ENCODE measurements at regions not wholly inside any gene's neighbourhood (a gene's known extent, or its start where the extent isn't known, plus 50 kb on each side); places are given as distances from the start of the nearest gene placed in this dataset.

DNA sequence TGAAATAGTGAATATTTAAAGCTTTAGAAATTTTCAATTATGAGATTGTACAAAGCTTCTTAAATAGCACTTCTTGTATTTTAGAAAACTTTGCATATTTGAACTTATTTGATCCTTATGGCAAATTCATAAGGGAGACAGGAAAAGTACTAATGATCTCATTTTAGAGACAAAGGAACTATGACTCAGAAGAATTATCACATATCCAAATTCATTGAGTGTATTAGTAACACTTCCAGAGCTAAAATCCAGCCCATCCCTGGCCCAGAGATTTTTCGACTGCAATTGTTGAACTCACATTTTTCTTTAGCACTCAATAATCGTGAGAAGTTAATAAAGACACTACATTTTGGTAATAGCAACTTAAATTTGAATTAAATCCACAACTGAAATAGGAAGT, 704.3 kb downstream of the EPM2A start:
- Histone ChIP-seq H3K4me3 (no peak overlapping the region), H3K9ac (ENCODE audit: insufficient read length) (no peak overlapping the region), H3K36me3 (ENCODE audit: insufficient read depth, low read length) (no peaks in the 10 kb centered on the region), H3K9me3 (ENCODE audit: low read depth, low read length) (no peaks in the 10 kb centered on the region), H3K27ac (no peak overlapping the region)
- TF ChIP-seq POLR2AphosphoS5 (IDR thresholded peaks at IDR 0.05; ENCODE audit: borderline replicate concordance, low read depth, low read length), result no peak
- TF ChIP-seq FOXP2 (optimal IDR thresholded peaks at IDR 0.05; ENCODE audit: control extremely low read depth, extremely low read length, insufficient read depth), result no peak
- no peak for TF ChIP-seq EZH2 (IDR thresholded peaks at IDR 0.05)
- no peak for DNase-seq (ENCODE audit: low read depth, low spot score)

DNA sequence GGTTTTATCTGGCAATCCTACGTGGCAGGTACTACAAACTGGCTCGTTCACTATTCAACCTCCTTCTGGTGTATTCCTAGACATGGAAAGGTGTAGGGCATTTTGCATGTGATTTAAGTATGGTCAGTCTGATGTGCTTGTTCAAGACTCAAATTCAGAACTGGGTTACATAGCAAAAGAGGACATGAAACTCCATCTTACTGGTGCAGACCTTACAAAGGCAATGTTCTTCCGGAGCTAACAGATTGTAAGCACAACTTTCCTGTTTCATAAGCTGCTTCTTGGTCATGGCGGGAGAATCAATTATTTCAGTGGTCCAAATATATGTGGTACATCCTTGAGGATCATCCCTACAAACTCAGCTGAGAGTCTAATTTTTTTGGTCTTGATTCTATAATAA, 703.4 kb downstream of the EPM2A start:
- no peaks in the 10 kb centered on the region for H3K9me3 ChIP-seq (ENCODE audit: low read depth, low read length)
- no peak overlapping the region for H3K4me3 ChIP-seq
- no peaks in the 10 kb centered on the region for H3K36me3 ChIP-seq (ENCODE audit: insufficient read depth, low read length)
- H3K9ac ChIP-seq (ENCODE audit: insufficient read length), result no peak overlapping the region
- no peak for DNase-seq (ENCODE audit: low read depth, low spot score)
- no peak overlapping the region for H3K27ac ChIP-seq
- no peak for TF ChIP-seq EZH2 (IDR thresholded peaks at IDR 0.05)
- no peak for TF ChIP-seq FOXP2 (optimal IDR thresholded peaks at IDR 0.05; ENCODE audit: control extremely low read depth, extremely low read length, insufficient read depth)
- TF ChIP-seq POLR2AphosphoS5 (IDR thresholded peaks at IDR 0.05; ENCODE audit: borderline replicate concordance, low read depth, low read length), result no peak

DNA sequence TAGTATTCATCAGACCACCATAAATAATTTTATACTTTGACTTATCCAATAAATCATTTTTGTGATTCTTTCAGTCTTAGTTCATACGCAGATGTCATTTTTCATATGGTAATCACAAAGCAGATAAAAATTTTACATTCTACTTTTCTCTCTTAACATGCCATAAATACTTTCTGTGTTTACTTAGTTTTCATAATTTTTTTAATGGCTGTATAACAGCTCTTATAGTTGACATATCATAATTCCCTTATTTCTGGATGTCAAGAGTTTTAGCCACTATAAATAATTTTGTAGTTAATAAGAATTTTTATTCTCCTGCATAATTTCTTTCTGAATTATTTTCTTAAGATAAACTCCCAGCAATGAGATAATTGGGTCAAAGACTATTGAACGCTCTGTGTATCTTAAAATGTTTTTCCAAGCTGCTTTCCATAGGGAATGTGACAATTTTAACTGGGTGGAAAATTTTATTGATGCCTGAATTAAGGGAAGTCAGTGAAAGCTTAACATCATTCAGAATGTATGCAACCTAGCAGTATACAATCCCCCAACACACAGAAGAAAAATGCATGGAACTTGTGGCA, 702.7 kb downstream of the EPM2A start:
- Histone ChIP-seq H3K9ac (ENCODE audit: insufficient read length) (no peak overlapping the region), H3K9me3 (ENCODE audit: low read depth, low read length) (no peaks in the 10 kb centered on the region), H3K36me3 (ENCODE audit: insufficient read depth, low read length) (no peaks in the 10 kb centered on the region), H3K4me3 (no peak overlapping the region), H3K27ac (no peak overlapping the region)
- TF ChIP-seq EZH2 (IDR thresholded peaks at IDR 0.05) (no peak), FOXP2 (optimal IDR thresholded peaks at IDR 0.05; ENCODE audit: control extremely low read depth, extremely low read length, insufficient read depth) (no peak), POLR2AphosphoS5 (IDR thresholded peaks at IDR 0.05; ENCODE audit: borderline replicate concordance, low read depth, low read length) (no peak)
- no peak for DNase-seq (ENCODE audit: low read depth, low spot score)

DNA sequence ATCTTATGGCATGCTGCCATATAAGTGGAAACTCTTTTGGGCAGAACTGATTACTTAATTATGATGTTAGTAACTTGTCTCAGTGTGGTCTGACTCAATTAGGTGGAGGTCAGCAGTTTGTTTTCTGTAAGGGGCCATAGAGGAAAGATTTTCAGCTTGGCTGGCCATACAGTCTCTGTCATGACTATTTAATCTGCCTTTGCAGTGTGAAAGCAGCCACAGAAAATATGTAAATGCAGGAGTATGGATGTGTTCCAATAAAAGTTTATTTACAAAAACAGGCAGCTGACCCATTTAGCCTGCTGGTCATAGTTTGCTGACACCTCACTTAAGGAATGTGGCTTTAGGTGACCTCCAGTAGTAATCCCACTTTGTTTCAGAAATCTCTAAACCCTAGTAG, 700.7 kb downstream of the EPM2A start:
- no peaks in the 10 kb centered on the region for H3K36me3 ChIP-seq (ENCODE audit: insufficient read depth, low read length)
- DNase-seq (ENCODE audit: low read depth, low spot score), result no peak
- no peak for TF ChIP-seq POLR2AphosphoS5 (IDR thresholded peaks at IDR 0.05; ENCODE audit: borderline replicate concordance, low read depth, low read length)
- no peak for TF ChIP-seq EZH2 (IDR thresholded peaks at IDR 0.05)
- no peak for TF ChIP-seq FOXP2 (optimal IDR thresholded peaks at IDR 0.05; ENCODE audit: control extremely low read depth, extremely low read length, insufficient read depth)
- H3K9me3 ChIP-seq (ENCODE audit: low read depth, low read length), result no peaks in the 10 kb centered on the region
- no peak overlapping the region for H3K4me3 ChIP-seq
- no peak overlapping the region for H3K27ac ChIP-seq
- H3K9ac ChIP-seq (ENCODE audit: insufficient read length), result no peak overlapping the region

DNA sequence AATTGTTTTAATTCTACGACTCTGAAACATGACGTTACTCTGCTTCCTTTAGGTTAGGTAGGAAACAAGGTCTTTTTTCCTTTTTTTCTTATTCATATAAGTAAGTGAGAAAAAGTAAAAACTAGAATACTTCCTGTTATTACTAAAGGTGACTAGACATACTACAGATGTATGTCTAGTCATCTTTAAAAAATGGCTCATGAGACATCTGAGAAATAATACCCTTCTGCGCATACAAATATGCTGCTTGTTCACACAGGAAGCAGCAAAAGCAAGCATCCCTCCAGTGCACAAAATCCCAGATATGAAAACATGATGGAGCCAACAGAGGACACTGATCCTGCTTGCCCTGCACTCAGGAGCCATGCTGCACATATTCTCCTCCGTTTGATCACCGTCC, 699.1 kb downstream of the EPM2A start:
- TF ChIP-seq EZH2 (IDR thresholded peaks at IDR 0.05) (no peak), POLR2AphosphoS5 (IDR thresholded peaks at IDR 0.05; ENCODE audit: borderline replicate concordance, low read depth, low read length) (no peak), FOXP2 (optimal IDR thresholded peaks at IDR 0.05; ENCODE audit: control extremely low read depth, extremely low read length, insufficient read depth) (no peak)
- DNase-seq (ENCODE audit: low read depth, low spot score), result no peak
- Histone ChIP-seq H3K9ac (ENCODE audit: insufficient read length) (no peak overlapping the region), H3K27ac (no peak overlapping the region), H3K9me3 (ENCODE audit: low read depth, low read length) (no peaks in the 10 kb centered on the region), H3K36me3 (ENCODE audit: insufficient read depth, low read length) (no peaks in the 10 kb centered on the region), H3K4me3 (no peak overlapping the region)

DNA sequence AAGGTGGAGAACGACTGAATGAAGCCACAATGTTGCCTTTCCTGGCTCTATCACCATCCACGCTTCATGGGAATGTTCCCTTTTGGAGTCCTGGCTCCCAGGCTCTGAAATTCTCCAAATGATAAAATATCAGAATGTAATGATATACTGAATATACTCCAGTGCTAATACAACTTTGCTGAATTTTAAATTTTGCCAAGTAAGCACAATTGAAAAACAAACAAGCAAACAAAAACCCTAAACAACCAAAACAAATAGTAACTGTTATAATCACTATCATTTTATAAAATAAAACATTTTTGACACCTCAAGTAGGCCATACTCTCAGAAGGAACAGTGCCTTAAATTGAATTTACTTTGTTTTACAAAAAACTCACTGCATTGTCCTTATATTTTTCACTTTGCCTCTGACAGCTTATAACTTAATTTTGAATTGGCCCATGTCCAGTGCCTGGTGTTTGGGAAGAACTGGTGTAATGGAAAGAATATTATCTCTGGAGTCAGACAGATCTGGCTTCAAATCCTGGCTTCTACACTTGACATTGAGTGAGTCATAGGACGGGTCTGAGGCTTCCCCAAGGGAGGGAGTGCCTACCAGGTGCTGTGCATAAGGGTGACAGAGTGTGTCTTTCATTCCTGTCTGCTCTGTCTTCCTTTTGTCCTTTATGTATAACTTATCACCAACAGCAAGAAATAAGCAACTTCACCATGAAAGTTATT, 698.3 kb downstream of the EPM2A start:
- H3K9me3 ChIP-seq (ENCODE audit: low read depth, low read length), result no peaks in the 10 kb centered on the region
- no peak overlapping the region for H3K27ac ChIP-seq
- no peak overlapping the region for H3K4me3 ChIP-seq
- H3K9ac ChIP-seq (ENCODE audit: insufficient read length), result no peak overlapping the region
- no peak for TF ChIP-seq POLR2AphosphoS5 (IDR thresholded peaks at IDR 0.05; ENCODE audit: borderline replicate concordance, low read depth, low read length)
- no peak for TF ChIP-seq EZH2 (IDR thresholded peaks at IDR 0.05)
- no peak for TF ChIP-seq FOXP2 (optimal IDR thresholded peaks at IDR 0.05; ENCODE audit: control extremely low read depth, extremely low read length, insufficient read depth)
- H3K36me3 ChIP-seq (ENCODE audit: insufficient read depth, low read length), result no peaks in the 10 kb centered on the region
- DNase-seq (ENCODE audit: low read depth, low spot score), result no peak

DNA sequence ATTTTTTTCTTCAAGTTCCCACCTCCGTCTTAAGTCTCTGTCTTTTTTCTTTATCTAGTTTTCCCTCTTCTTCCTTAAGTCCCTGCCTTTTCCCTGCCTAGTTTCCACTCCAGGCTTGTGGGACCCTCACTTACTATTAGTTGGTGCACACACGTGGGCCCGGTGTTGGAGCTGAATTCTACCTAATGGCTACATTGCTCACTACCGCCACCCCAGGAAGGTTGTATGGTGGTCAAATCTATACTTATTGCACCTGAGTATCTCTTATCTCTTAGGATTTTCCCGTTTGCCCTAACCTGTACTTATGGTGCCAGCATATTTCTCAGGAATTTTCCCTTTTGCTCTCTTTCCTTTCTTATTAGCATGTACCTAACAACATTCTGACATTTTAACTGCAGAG, 692.8 kb downstream of the EPM2A start:
- DNase-seq (ENCODE audit: low read depth, low spot score), result no peak

DNA sequence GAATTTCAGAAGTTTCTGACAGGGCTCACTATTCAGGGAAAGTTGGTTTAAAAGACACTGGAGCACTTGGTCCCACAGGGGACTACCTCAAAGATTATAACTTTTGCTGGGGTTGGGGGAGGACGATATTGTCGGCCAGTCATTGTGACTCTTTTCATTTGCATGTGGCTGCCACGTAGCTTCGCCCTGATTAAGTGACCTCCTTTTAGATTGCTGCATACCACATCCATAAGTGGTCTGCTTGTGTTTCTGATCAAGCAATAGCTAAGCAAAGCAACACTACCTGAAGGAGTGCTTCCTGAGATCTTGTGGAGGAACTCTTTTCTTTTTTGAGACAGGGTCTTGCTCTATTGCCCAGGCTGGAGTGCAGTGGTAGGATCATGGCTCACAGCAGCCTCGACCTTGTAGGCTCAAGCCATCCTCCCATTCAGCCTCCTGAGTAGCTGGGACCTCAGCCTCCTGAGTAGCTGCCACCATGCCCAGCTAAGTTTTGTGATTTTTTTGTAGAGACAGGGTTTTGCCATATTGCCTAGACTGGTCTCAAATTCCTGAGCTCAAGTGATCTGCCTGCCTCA, 691.3 kb downstream of the EPM2A start:
- Histone ChIP-seq H3K4me3 (no peak overlapping the region), H3K36me3 (ENCODE audit: insufficient read depth, low read length) (no peaks in the 10 kb centered on the region), H3K9ac (ENCODE audit: insufficient read length) (no peak overlapping the region), H3K27ac (no peak overlapping the region), H3K9me3 (ENCODE audit: low read depth, low read length) (no peaks in the 10 kb centered on the region)
- TF ChIP-seq FOXP2 (optimal IDR thresholded peaks at IDR 0.05; ENCODE audit: control extremely low read depth, extremely low read length, insufficient read depth) (no peak), POLR2AphosphoS5 (IDR thresholded peaks at IDR 0.05; ENCODE audit: borderline replicate concordance, low read depth, low read length) (no peak), EZH2 (IDR thresholded peaks at IDR 0.05) (no peak)
- no peak for DNase-seq (ENCODE audit: low read depth, low spot score)

More for the DNA sequence above, 692.8 kb downstream of the EPM2A start:
- Histone ChIP-seq H3K27ac (no peak overlapping the region), H3K9ac (ENCODE audit: insufficient read length) (no peak overlapping the region), H3K36me3 (ENCODE audit: insufficient read depth, low read length) (no peaks in the 10 kb centered on the region), H3K4me3 (no peak overlapping the region), H3K9me3 (ENCODE audit: low read depth, low read length) (no peaks in the 10 kb centered on the region)
- TF ChIP-seq POLR2AphosphoS5 (IDR thresholded peaks at IDR 0.05; ENCODE audit: borderline replicate concordance, low read depth, low read length), result no peak
- no peak for TF ChIP-seq EZH2 (IDR thresholded peaks at IDR 0.05)
- no peak for TF ChIP-seq FOXP2 (optimal IDR thresholded peaks at IDR 0.05; ENCODE audit: control extremely low read depth, extremely low read length, insufficient read depth)

Data from SK-N-MC (cell line).